HG03460 (cell line): ENCODE measurements at regions not wholly inside any gene's neighbourhood (a gene's known extent, or its start where the extent isn't known, plus 50 kb on each side); places are given as distances from the start of the nearest gene placed in this dataset.

ENCODE experiments used
- ATAC-seq: cut with Tn5 transposase; IDR thresholded peaks from one replicate; pipeline ENCODE4 v1.9.1; 2021; ENCODE audit not compliant: unreplicated experiment

- no peak for ATAC-seq
These were observed 59.7 kb upstream of the LMO1 start for GRCh38 chr11:8323161-8323935.

- no peak for ATAC-seq
These were observed 58.2 kb upstream of the LMO1 start for GRCh38 chr11:8321876-8322275.

GRCh38 chr11:8320076-8320475 lies 56.4 kb upstream of the LMO1 start:
- ATAC-seq, result no peak

- no peak for ATAC-seq
These were observed 54.9 kb upstream of the LMO1 start for GRCh38 chr11:8318536-8318935.

- ATAC-seq, result no peak
These were observed 53.5 kb upstream of the LMO1 start for GRCh38 chr11:8317159-8317558.

GRCh38 chr11:8315954-8316353 lies 52.3 kb upstream of the LMO1 start:
- no peak for ATAC-seq

- no peak for ATAC-seq
These were observed 51.8 kb upstream of the LMO1 start for GRCh38 chr11:8315463-8315862.

- ATAC-seq, result no peak
These were observed 51.2 kb upstream of the LMO1 start for GRCh38 chr11:8314916-8315315.

GRCh38 chr11:8313504-8314090 lies 49.9 kb upstream of the LMO1 start:
- ATAC-seq, result no peak
